HFFc6 (cell line): ENCODE measurements at regions not wholly inside any gene's neighbourhood (a gene's known extent, or its start where the extent isn't known, plus 50 kb on each side); places are given as distances from the start of the nearest gene placed in this dataset.

Experiments
- DNase-seq: peaks from one replicate; pipeline ENCODE4 v3.0.0-alpha.2; 2018
- H3K27ac Mint-ChIP-seq: 2 replicates; pipeline ENCODE4 v1.8.0; 2020; ENCODE audit warnings: mild to moderate bottlenecking, mixed read lengths
- H3K27me3 Mint-ChIP-seq: 2 replicates; pipeline ENCODE4 v1.8.0; 2021; ENCODE audit warnings: mild to moderate bottlenecking, moderate library complexity, mixed read lengths; ENCODE audit not compliant: insufficient read depth
- H3K36me3 Mint-ChIP-seq: 2 replicates; pipeline ENCODE4 v1.8.0; 2021; ENCODE audit warnings: low read depth, mixed read lengths
- H3K4me1 Mint-ChIP-seq: 2 replicates; pipeline ENCODE4 v1.8.0; 2020; ENCODE audit warnings: low read depth, mixed read lengths
- H3K4me3 Mint-ChIP-seq: 2 replicates; pipeline ENCODE4 v1.8.0; 2020; ENCODE audit warnings: mild to moderate bottlenecking, moderate library complexity, mixed read lengths
- H3K9me3 Mint-ChIP-seq: 2 replicates; pipeline ENCODE4 v1.8.0; 2020; ENCODE audit warnings: mild to moderate bottlenecking, mixed read lengths
- TF ChIP-seq, protein P1 (sequence below): fragments of 200-600 bp; sonication (generic); IDR thresholded peaks from 2 replicates; pipeline ENCODE4 v1.5.0; 2021; ENCODE audit warnings: antibody characterized with exemption, mild to moderate bottlenecking

DNA sequence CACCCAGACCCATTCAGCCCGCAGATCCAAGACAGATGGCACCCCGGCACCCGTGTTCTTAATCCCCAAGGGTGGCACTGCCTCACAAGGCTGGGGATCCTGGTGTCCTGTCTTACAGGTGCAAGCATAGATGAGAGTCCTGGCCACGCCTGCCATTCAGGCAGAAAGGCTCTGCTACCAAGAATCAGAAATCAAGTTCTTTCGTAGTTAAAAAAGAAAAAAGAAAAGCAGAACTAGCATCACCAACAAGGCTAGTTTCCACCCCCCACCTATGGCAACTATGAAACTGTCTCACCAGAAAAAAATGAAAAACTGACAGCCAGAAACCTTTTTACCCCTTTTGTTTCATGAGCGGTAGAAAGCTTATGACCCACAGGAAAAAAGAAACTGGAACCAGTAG lies 170.4 kb downstream of the SYK start:
- Mint-ChIP-seq H3K27me3 (peaks cover 4% of the 10 kb centered on the region), H3K36me3 (no peaks in the 10 kb centered on the region), H3K9me3 (no peaks in the 10 kb centered on the region), H3K4me1 (peaks cover 23% of the 10 kb centered on the region), H3K4me3 (no peak overlapping the region), H3K27ac (no peak overlapping the region)
- TF ChIP-seq, protein P1, sequence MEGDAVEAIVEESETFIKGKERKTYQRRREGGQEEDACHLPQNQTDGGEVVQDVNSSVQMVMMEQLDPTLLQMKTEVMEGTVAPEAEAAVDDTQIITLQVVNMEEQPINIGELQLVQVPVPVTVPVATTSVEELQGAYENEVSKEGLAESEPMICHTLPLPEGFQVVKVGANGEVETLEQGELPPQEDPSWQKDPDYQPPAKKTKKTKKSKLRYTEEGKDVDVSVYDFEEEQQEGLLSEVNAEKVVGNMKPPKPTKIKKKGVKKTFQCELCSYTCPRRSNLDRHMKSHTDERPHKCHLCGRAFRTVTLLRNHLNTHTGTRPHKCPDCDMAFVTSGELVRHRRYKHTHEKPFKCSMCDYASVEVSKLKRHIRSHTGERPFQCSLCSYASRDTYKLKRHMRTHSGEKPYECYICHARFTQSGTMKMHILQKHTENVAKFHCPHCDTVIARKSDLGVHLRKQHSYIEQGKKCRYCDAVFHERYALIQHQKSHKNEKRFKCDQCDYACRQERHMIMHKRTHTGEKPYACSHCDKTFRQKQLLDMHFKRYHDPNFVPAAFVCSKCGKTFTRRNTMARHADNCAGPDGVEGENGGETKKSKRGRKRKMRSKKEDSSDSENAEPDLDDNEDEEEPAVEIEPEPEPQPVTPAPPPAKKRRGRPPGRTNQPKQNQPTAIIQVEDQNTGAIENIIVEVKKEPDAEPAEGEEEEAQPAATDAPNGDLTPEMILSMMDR: no peak
- no peak for DNase-seq

DNA sequence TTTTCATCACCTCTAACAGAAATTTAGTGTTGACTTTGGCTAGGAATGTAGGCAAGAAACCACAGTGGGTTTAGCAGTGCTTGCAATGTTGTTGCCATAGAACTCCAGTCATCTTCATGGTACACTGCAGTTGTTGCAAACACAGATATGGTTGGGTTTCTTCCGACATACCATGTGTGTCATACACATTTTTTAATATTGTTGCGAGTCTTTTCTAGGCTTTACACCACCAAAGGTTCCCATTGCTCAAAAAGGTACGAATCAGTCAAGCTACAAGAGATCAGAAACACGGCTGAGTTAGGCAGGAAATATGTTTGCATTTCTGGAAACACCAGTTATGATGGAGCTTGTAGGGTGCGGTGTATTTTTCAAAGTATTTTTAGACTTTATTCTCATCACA lies 172.4 kb downstream of the SYK start:
- Mint-ChIP-seq H3K4me3 (no peak overlapping the region), H3K36me3 (no peaks in the 10 kb centered on the region), H3K4me1 (peaks cover 18% of the 10 kb centered on the region), H3K9me3 (no peaks in the 10 kb centered on the region), H3K27ac (no peak overlapping the region), H3K27me3 (peaks cover 4% of the 10 kb centered on the region)
- DNase-seq: no peak
- TF ChIP-seq, protein P1: no peak

DNA sequence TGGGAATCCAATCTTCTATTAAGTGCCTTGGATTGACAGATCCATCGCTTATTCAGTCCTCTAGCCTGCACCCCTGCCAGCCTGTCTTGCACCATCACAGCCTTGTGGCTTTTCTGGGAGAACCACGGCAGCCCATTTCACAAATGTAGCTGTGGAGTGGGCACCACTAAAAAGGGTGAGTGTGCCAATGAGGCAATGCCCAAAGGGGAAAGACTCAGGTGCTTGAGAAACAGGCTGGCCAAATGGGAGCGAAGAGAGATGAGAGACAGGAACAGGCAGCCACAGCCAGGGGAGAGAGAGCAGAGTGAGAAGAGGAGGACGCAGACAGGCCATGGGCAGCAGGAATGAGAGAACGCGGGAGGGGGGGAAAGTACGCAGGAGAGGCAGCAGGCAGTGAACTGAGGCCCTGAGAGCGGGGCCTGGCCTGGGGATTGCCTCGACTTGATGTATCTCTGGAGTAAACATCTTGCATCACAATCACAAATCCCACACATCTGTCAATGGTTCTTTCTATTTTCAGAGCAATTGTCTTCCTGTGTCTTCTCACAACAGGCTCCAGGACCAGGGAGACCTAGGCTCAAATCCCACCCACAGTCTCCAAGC lies 173.1 kb downstream of the SYK start:
- Mint-ChIP-seq H3K4me1 (peaks cover 24% of the 10 kb centered on the region), H3K9me3 (no peaks in the 10 kb centered on the region), H3K27ac (no peak overlapping the region), H3K4me3 (no peak overlapping the region), H3K36me3 (no peaks in the 10 kb centered on the region), H3K27me3 (peaks cover 2% of the 10 kb centered on the region)
- TF ChIP-seq, protein P1: no peak
- no peak for DNase-seq

DNA sequence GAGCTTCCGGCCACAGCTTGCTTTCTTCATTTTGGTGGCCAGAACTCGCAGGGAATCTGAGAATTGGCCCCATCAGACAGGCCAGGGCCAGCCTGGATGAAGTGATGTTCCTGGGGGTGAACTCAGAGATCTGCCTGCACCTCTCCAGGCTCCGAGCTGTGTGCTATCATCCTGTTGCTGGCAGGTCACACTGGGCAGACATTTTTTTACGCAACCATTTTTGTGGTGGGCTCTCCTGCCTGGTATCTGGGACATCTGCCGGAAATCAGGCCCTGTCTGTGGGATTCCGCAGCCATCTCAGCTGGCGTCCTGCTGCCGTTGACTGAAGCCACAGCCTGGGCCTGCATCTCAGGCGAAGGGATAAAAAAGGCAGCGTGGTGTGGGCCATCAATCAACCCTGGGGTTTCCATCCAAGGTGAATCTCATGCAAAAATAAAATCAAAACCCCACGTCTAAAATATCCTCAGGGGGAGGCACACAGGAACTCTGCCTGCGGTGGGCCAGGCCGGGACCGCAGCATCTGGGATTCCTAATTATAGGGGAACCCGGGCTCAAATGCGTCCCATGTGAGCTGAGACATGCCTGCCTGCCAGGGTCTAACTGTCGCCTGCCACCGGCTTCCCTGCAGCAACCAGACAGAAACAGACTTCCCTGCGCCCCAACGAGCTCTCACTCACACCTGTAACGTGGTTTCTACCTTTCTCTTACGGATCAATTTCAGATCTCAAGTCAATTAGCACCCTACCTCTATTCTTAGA lies 174.3 kb downstream of the SYK start:
- Mint-ChIP-seq H3K4me3 (no peak overlapping the region), H3K27ac (no peak overlapping the region), H3K4me1 (peaks cover 15% of the 10 kb centered on the region), H3K27me3 (peaks cover 2% of the 10 kb centered on the region), H3K9me3 (no peaks in the 10 kb centered on the region), H3K36me3 (no peaks in the 10 kb centered on the region)
- TF ChIP-seq, protein P1: no peak
- DNase-seq: no peak

DNA sequence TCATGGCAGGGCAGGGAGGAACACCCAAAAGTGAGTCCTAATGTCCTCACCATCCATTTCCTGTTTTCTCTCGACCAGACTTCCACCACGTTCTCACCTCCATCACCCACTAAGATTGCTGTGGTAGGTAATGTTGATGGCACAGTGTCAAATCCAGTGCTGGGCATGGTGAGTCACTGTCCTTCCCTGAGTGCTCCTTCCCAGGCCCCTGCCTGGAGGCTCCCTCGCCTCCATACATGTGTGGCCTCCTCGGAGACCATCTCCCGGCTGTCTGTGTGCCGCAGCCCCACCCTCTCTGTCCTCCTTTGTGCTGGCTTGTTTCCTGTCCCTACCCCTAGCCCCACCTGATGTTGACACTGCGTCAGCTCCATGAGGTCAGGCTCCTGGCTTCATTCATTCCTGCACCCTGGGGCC lies 177.5 kb downstream of the SYK start:
- H3K27ac Mint-ChIP-seq: no peak overlapping the region
- peaks cover 2% of the 10 kb centered on the region; the same call in 1 of the 2 replicates for H3K27me3 Mint-ChIP-seq
- no peak for DNase-seq
- no peak overlapping the region for H3K4me3 Mint-ChIP-seq
- TF ChIP-seq, protein P1: no peak
- no peaks in the 10 kb centered on the region for H3K36me3 Mint-ChIP-seq
- H3K9me3 Mint-ChIP-seq: no peaks in the 10 kb centered on the region
- peaks cover 8% of the 10 kb centered on the region for H3K4me1 Mint-ChIP-seq
